GM18951 (cell line): ENCODE measurements at regions not wholly inside any gene's neighbourhood (a gene's known extent, or its start where the extent isn't known, plus 50 kb on each side); places are given as distances from the start of the nearest gene placed in this dataset.

ENCODE experiments used
- POLR2A ChIP-seq: IDR thresholded peaks from 4 replicates; pipeline ENCODE4 v1.6.1; 2011; ENCODE audit warnings: mild to moderate bottlenecking; ENCODE audit not compliant: insufficient read length, insufficient read depth; ENCODE audit errors: extremely low read depth
- in situ Hi-C: fragments of 300-500 bp; cut with MboI; formaldehyde crosslinking; loops from one replicate; pipeline ENCODE4 v1.12.0; 2022; ENCODE audit warnings: low sequenced_read_pairs, mixed read lengths, inconsistent platforms; ENCODE audit not compliant: unreplicated experiment

GRCh38 chr2:160664603-160665140 is 171.1 kb upstream of the RBMS1 start:
- in situ Hi-C loops = no loop called here
- no peak for TF ChIP-seq POLR2A

GRCh38 chr2:160666154-160667060 is 172.8 kb upstream of the RBMS1 start:
- in situ Hi-C loops = no loop called here
- TF ChIP-seq POLR2A = no peak

GRCh38 chr2:160667811-160668210 is 174.2 kb upstream of the RBMS1 start:
- in situ Hi-C loops = no loop called here
- TF ChIP-seq POLR2A = no peak

- TF ChIP-seq POLR2A = no peak
- in situ Hi-C loops = no loop called here
These were observed 177.0 kb upstream of the RBMS1 start for GRCh38 chr2:160670618-160671017.

GRCh38 chr2:160672211-160672610 is 178.6 kb upstream of the RBMS1 start:
- in situ Hi-C loops = no loop called here
- TF ChIP-seq POLR2A = no peak

- in situ Hi-C loops = no loop called here
- no peak for TF ChIP-seq POLR2A
These were observed 180.6 kb upstream of the RBMS1 start for GRCh38 chr2:160674146-160674750.

GRCh38 chr2:160679686-160680085 is 186.1 kb upstream of the RBMS1 start:
- no peak for TF ChIP-seq POLR2A
- in situ Hi-C loops = no loop called here

GRCh38 chr2:160680294-160680693 is 186.7 kb upstream of the RBMS1 start:
- in situ Hi-C loops = no loop called here
- TF ChIP-seq POLR2A = no peak

- in situ Hi-C loops = no loop called here
- no peak for TF ChIP-seq POLR2A
These were observed 187.4 kb upstream of the RBMS1 start for GRCh38 chr2:160680974-160681373.

- in situ Hi-C loops = no loop called here
- no peak for TF ChIP-seq POLR2A
These were observed 189.6 kb upstream of the RBMS1 start for GRCh38 chr2:160683206-160683605.

GRCh38 chr2:160687629-160688028 is 194.0 kb upstream of the RBMS1 start:
- no peak for TF ChIP-seq POLR2A
- in situ Hi-C loops = no loop called here

GRCh38 chr2:160689441-160689840 is 195.8 kb upstream of the RBMS1 start:
- TF ChIP-seq POLR2A = no peak
- in situ Hi-C loops = no loop called here

GRCh38 chr2:160694221-160694620 is 200.6 kb upstream of the RBMS1 start:
- no peak for TF ChIP-seq POLR2A

GRCh38 chr2:160694631-160695030 is 201.0 kb upstream of the RBMS1 start:
- TF ChIP-seq POLR2A = no peak
- in situ Hi-C loops = no loop called here

More at GRCh38 chr2:160694221-160694620, 200.6 kb upstream of the RBMS1 start:
- in situ Hi-C loops = no loop called here
